HG02678 (cell line): ENCODE measurements at regions not wholly inside any gene's neighbourhood (a gene's known extent, or its start where the extent isn't known, plus 50 kb on each side); places are given as distances from the start of the nearest gene placed in this dataset.
"Not testable (repeated sequence)": the region's sequence is repeated elsewhere in the genome, so short reads cannot be mapped to it uniquely, and the experiment has no call there.

Source experiments
- ATAC-seq: cut with Tn5 transposase; IDR thresholded peaks from one replicate; pipeline ENCODE4 v1.9.1; 2021; ENCODE audit warnings: mild to moderate bottlenecking, moderate library complexity; ENCODE audit not compliant: unreplicated experiment

GRCh38 chr16:29355339-29356059 is 51.0 kb downstream of the NPIPB11 start:
- ATAC-seq = not testable (repeated sequence)

- ATAC-seq = not testable (repeated sequence)
These were observed 52.1 kb downstream of the NPIPB11 start for GRCh38 chr16:29354449-29354848.

- ATAC-seq = not testable (repeated sequence)
These were observed 53.9 kb downstream of the NPIPB11 start for GRCh38 chr16:29352617-29352999.

- not testable (repeated sequence) for ATAC-seq
These were observed 54.4 kb downstream of the NPIPB11 start for GRCh38 chr16:29351970-29352616.

- not testable (repeated sequence) for ATAC-seq
These were observed 55.1 kb downstream of the NPIPB11 start for GRCh38 chr16:29351271-29351969.

GRCh38 chr16:29349966-29350365 is 56.5 kb downstream of the NPIPB11 start:
- ATAC-seq = not testable (repeated sequence)

GRCh38 chr16:29348748-29349147 is 57.8 kb downstream of the NPIPB11 start:
- not testable (repeated sequence) for ATAC-seq

- not testable (repeated sequence) for ATAC-seq
These were observed 58.3 kb downstream of the NPIPB11 start for GRCh38 chr16:29348123-29348690.

GRCh38 chr16:29346796-29347580 is 59.5 kb downstream of the NPIPB11 start:
- ATAC-seq = not testable (repeated sequence)

GRCh38 chr16:29346203-29346602 is 60.3 kb downstream of the NPIPB11 start:
- peak; percentile 63 for ATAC-seq

- not testable (repeated sequence) for ATAC-seq
These were observed 63.6 kb downstream of the NPIPB11 start for GRCh38 chr16:29342937-29343336.

- ATAC-seq = not testable (repeated sequence)
These were observed 65.6 kb downstream of the NPIPB11 start for GRCh38 chr16:29340779-29341438.

- ATAC-seq = not testable (repeated sequence)
These were observed 66.3 kb downstream of the NPIPB11 start for GRCh38 chr16:29340235-29340634.

GRCh38 chr16:29338821-29339700 is 67.5 kb downstream of the NPIPB11 start:
- ATAC-seq = peak; percentile 81

GRCh38 chr16:29337385-29337901 is 69.1 kb downstream of the NPIPB11 start:
- ATAC-seq = peak; percentile 37

- ATAC-seq = not testable (repeated sequence)
These were observed 71.0 kb downstream of the NPIPB11 start for GRCh38 chr16:29335549-29335846.

GRCh38 chr16:29334776-29335548 is 71.5 kb downstream of the NPIPB11 start:
- ATAC-seq = not testable (repeated sequence)

- ATAC-seq = not testable (repeated sequence)
These were observed 72.9 kb downstream of the NPIPB11 start for GRCh38 chr16:29333492-29334097.
